HCT116 (cell line): ENCODE measurements at regions not wholly inside any gene's neighbourhood (a gene's known extent, or its start where the extent isn't known, plus 50 kb on each side); places are given as distances from the start of the nearest gene placed in this dataset.

Source experiments
- ATAC-seq: fragments of 200-7000 bp; cut with Tn5 transposase; 2 replicates; pipeline ENCODE4 v1.9.1; 2020; ENCODE audit warnings: mild to moderate bottlenecking, moderate library complexity
- BruUV-seq: library from RNA; stranded (reverse); fragments of 400-500 nt; replicated peaks from 2 replicates; lab custom pipeline; 2021; lab: Mats Ljungman, UMichigan
- CTCF ChIA-PET: fragments of 300-600 bp; sonication (Branson Sonifier 250); formaldehyde crosslinking; loops from one replicate; lab custom pipeline; 2021; ENCODE audit warnings: antibody characterized with exemption; lab: Charles Lee
- POLR2A ChIA-PET: fragments of 300-600, 350-600 bp; sonication (Branson Sonifier 250); formaldehyde crosslinking; loops from one replicate; lab custom pipeline; 2021; ENCODE audit warnings: antibody characterized with exemption; lab: Charles Lee
- RAD21 ChIA-PET, 2 experiments: fragments of 300-600 bp; sonication (Branson Sonifier 250); formaldehyde crosslinking; loops; one replicate each; lab custom pipeline; 2023; ENCODE audit warnings: low total read pairs in 2 of 2; ENCODE audit not compliant: uncharacterized antibody in 2 of 2, unreplicated experiment in 2 of 2, low non-redundant PET in 1 of 2; lab: Charles Lee
- DNase-seq: peaks from one replicate; pipeline ENCODE4 v3.0.0-alpha.2; 2010; ENCODE audit warnings: low read depth, low spot score
- H2AFZ ChIP-seq: fragments of 200-600 bp; shearing (Covaris generic), sonication (generic); 2 replicates; pipeline ENCODE4 v1.6.1; 2017; ENCODE audit warnings: low read depth, mixed run types, mixed read lengths, antibody characterized with exemption, low read length; ENCODE audit not compliant: poor library complexity, severe bottlenecking
- H3K27ac ChIP-seq: 2 replicates; pipeline ENCODE4 v1.5.1; 2012; ENCODE audit warnings: low read depth, low read length
- H3K27me3 ChIP-seq: fragments of 200-600 bp; sonication (generic); 2 replicates; pipeline ENCODE4 v1.6.1; 2016; ENCODE audit warnings: mixed run types, low read length, mixed read lengths; ENCODE audit not compliant: insufficient read depth
- H3K36me3 ChIP-seq, 2 experiments: fragments of 200-500 bp in 1 of 2; fragments of 200-600 bp in 1 of 2; sonication (Bioruptor generic) in 1 of 2; sonication (generic) in 1 of 2; 2 replicates each; pipeline versions ENCODE4 v1.5.1 to v1.6.1; 2014 to 2016; ENCODE audit warnings: low read length in 2 of 2, inconsistent platforms in 1 of 2, mixed read lengths in 1 of 2, mixed run types in 1 of 2; ENCODE audit not compliant: insufficient read depth in 2 of 2, control insufficient read depth in 1 of 2
- H3K4me1 ChIP-seq, 2 experiments: fragments of 200-600 bp in 1 of 2; sonication (generic) in 1 of 2; 2 replicates each; pipeline versions ENCODE4 v1.5.1 to v1.6.1; 2012 to 2017; ENCODE audit warnings: low read length in 2 of 2, inconsistent platforms in 1 of 2, mild to moderate bottlenecking in 1 of 2, mixed read lengths in 1 of 2, mixed run types in 1 of 2, moderate library complexity in 1 of 2; ENCODE audit not compliant: insufficient read depth in 2 of 2, control insufficient read depth in 1 of 2
- H3K4me2 ChIP-seq: fragments of 200-600 bp; sonication (generic); 2 replicates; pipeline ENCODE4 v1.6.1; 2017; ENCODE audit warnings: mixed run types, low read length, mixed read lengths
- H3K4me3 ChIP-seq, 2 experiments: fragments of 200-600 bp in 1 of 2; sonication (generic) in 1 of 2; replicated peaks in 1 of 2; 2 replicates each; pipeline ENCODE4 v1.5.1; 2011 to 2016; ENCODE audit warnings: low read length in 2 of 2, control low read depth in 1 of 2, low read depth in 1 of 2, mild to moderate bottlenecking in 1 of 2, mixed read lengths in 1 of 2, mixed run types in 1 of 2
- H3K79me2 ChIP-seq: fragments of 200-600 bp; sonication (generic); 2 replicates; pipeline ENCODE4 v1.6.1; 2017; ENCODE audit warnings: mild to moderate bottlenecking, mixed run types, low read length, moderate library complexity, mixed read lengths; ENCODE audit not compliant: insufficient read depth
- H3K9ac ChIP-seq: fragments of 200-600 bp; sonication (generic); 2 replicates; pipeline ENCODE4 v1.6.1; 2016; ENCODE audit warnings: low read length, mixed read lengths
- H3K9me2 ChIP-seq: fragments of 200-600 bp; sonication (generic), shearing (Covaris generic); 2 replicates; pipeline ENCODE4 v1.6.1; 2017; ENCODE audit warnings: mixed run types, mild to moderate bottlenecking, moderate library complexity; ENCODE audit not compliant: insufficient read depth
- H3K9me3 ChIP-seq, 2 experiments: fragments of 200-500 bp in 1 of 2; fragments of 200-600 bp in 1 of 2; sonication (Bioruptor generic) in 1 of 2; sonication (generic) in 1 of 2; 2 replicates each; pipeline ENCODE4 v1.6.1; 2014 to 2017; ENCODE audit warnings: low read length in 2 of 2, mixed read lengths in 2 of 2, inconsistent platforms in 1 of 2, low read depth in 1 of 2, mild to moderate bottlenecking in 1 of 2, mixed run types in 1 of 2, moderate library complexity in 1 of 2; ENCODE audit not compliant: control insufficient read depth in 1 of 2, insufficient read depth in 1 of 2
- H4K20me1 ChIP-seq: fragments of 200-600 bp; sonication (generic), shearing (Covaris generic); 2 replicates; pipeline ENCODE4 v1.6.1; 2017; ENCODE audit warnings: mixed run types, mild to moderate bottlenecking, moderate library complexity; ENCODE audit not compliant: insufficient read depth
- CBX3 ChIP-seq: IDR thresholded peaks from 2 replicates; pipeline ENCODE4 v1.6.1; 2012; ENCODE audit warnings: low read depth
- CEBPB ChIP-seq: IDR thresholded peaks from 2 replicates; pipeline ENCODE4 v1.6.1; 2012; ENCODE audit warnings: low read depth
- EGR1 ChIP-seq: IDR thresholded peaks from 2 replicates; pipeline ENCODE4 v1.6.1; 2012; ENCODE audit warnings: low read depth
- EZH2phosphoT487 ChIP-seq: fragments of 200-600 bp; IDR thresholded peaks from 2 replicates; pipeline ENCODE4 v1.6.1; 2018; ENCODE audit warnings: antibody characterized with exemption, borderline replicate concordance
- FOSL1 ChIP-seq: IDR thresholded peaks from 2 replicates; pipeline ENCODE4 v1.6.1; 2012; ENCODE audit warnings: low read depth
- JUND ChIP-seq: IDR thresholded peaks from 2 replicates; pipeline ENCODE4 v1.6.1; 2012
- POLR2A ChIP-seq: IDR thresholded peaks from 2 replicates; pipeline ENCODE4 v1.7.0; 2011; ENCODE audit warnings: borderline replicate concordance; ENCODE audit not compliant: insufficient read depth, insufficient read length; ENCODE audit errors: extremely low read depth
- RAD21 ChIP-seq: IDR thresholded peaks from 2 replicates; pipeline ENCODE4 v1.6.1; 2012; ENCODE audit warnings: low read depth, mild to moderate bottlenecking
- SIN3A ChIP-seq: IDR thresholded peaks from 2 replicates; pipeline ENCODE4 v1.6.1; 2012; ENCODE audit warnings: low read depth
- SRF ChIP-seq: IDR thresholded peaks from 2 replicates; pipeline ENCODE4 v1.6.1; 2012; ENCODE audit warnings: low read depth
- TCF7L2 ChIP-seq: IDR thresholded peaks from 2 replicates; pipeline ENCODE4 v1.7.0; 2011; ENCODE audit warnings: borderline replicate concordance, inconsistent platforms; ENCODE audit not compliant: insufficient read depth, insufficient read length; ENCODE audit errors: extremely low read depth
- YY1 ChIP-seq: IDR thresholded peaks from 2 replicates; pipeline ENCODE4 v1.6.1; 2011; ENCODE audit warnings: low read length, low read depth, moderate library complexity, mild to moderate bottlenecking; ENCODE audit not compliant: insufficient replicate concordance; ENCODE audit errors: extremely low read depth
- ZFX ChIP-seq: fragments of 450-650 bp; IDR thresholded peaks from 2 replicates; pipeline ENCODE4 v1.6.1; 2017
- intact Hi-C: fragments of 100-400 bp; cut with micrococcal nuclease; formaldehyde crosslinking; loops from 2 replicates; pipeline ENCODE4 v1.10.0; 2022
- TF ChIP-seq, protein P1 (sequence below): IDR thresholded peaks from 2 replicates; pipeline ENCODE4 v1.6.1; 2011; ENCODE audit warnings: mild to moderate bottlenecking, low read length, moderate library complexity; ENCODE audit not compliant: insufficient replicate concordance; ENCODE audit errors: extremely low read depth
- TF ChIP-seq, protein P2 (sequence below): IDR thresholded peaks from 2 replicates; pipeline ENCODE4 v1.6.1; 2012
- TF ChIP-seq, protein P3 (sequence below): IDR thresholded peaks from 2 replicates; pipeline ENCODE4 v1.6.1; 2012
- TF ChIP-seq, protein P4 (sequence below): IDR thresholded peaks from 2 replicates; pipeline ENCODE4 v1.6.1; 2012; ENCODE audit warnings: low read depth

DNA sequence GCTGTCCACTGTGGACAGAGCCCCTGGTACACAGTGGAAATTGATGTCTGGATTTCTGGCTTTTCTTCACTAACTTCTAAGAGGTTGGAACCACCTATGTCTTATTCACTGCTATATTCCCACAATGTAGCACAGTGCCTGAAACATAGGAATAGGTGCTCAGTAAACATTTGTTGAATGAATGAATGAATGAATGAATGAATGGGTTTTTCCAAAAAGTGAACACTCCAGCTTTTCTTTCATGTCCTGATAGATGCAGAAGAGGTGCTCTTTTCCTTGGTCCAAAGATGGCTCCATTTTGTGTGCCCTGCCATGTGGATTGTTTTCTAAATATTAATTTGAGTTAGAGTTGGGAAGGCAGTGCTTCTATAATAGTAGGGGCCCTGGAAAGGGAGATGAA is 124.1 kb downstream of the SP3 start:
- no peak overlapping the region for H2AFZ ChIP-seq
- RAD21 ChIA-PET: no interaction called here
- no peaks in the 10 kb centered on the region for H3K79me2 ChIP-seq
- no peak for DNase-seq
- H3K27me3 ChIP-seq: no peaks in the 10 kb centered on the region
- H3K4me2 ChIP-seq: no peak overlapping the region
- no peaks in the 10 kb centered on the region for H3K4me1 ChIP-seq
- CTCF ChIA-PET: no interaction called here
- POLR2A ChIA-PET: no interaction called here
- no peak overlapping the region for H3K9ac ChIP-seq
- H3K9me2 ChIP-seq: no peaks in the 10 kb centered on the region
- no peak overlapping the region for H3K4me3 ChIP-seq
- TF ChIP-seq TCF7L2 (no peak), YY1 (no peak), EZH2phosphoT487 (no peak), RAD21 (no peak), CBX3 (no peak), SIN3A (no peak), EGR1 (no peak), POLR2A (no peak), SRF (no peak), JUND (no peak), ZFX (no peak), FOSL1 (no peak), CEBPB (no peak)
- TF ChIP-seq, protein P1, sequence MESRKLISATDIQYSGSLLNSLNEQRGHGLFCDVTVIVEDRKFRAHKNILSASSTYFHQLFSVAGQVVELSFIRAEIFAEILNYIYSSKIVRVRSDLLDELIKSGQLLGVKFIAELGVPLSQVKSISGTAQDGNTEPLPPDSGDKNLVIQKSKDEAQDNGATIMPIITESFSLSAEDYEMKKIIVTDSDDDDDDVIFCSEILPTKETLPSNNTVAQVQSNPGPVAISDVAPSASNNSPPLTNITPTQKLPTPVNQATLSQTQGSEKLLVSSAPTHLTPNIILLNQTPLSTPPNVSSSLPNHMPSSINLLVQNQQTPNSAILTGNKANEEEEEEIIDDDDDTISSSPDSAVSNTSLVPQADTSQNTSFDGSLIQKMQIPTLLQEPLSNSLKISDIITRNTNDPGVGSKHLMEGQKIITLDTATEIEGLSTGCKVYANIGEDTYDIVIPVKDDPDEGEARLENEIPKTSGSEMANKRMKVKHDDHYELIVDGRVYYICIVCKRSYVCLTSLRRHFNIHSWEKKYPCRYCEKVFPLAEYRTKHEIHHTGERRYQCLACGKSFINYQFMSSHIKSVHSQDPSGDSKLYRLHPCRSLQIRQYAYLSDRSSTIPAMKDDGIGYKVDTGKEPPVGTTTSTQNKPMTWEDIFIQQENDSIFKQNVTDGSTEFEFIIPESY: no peak
- TF ChIP-seq, protein P2, sequence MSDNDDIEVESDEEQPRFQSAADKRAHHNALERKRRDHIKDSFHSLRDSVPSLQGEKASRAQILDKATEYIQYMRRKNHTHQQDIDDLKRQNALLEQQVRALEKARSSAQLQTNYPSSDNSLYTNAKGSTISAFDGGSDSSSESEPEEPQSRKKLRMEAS: no peak
- TF ChIP-seq, protein P3, sequence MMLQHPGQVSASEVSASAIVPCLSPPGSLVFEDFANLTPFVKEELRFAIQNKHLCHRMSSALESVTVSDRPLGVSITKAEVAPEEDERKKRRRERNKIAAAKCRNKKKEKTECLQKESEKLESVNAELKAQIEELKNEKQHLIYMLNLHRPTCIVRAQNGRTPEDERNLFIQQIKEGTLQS: no peak
- TF ChIP-seq, protein P4, sequence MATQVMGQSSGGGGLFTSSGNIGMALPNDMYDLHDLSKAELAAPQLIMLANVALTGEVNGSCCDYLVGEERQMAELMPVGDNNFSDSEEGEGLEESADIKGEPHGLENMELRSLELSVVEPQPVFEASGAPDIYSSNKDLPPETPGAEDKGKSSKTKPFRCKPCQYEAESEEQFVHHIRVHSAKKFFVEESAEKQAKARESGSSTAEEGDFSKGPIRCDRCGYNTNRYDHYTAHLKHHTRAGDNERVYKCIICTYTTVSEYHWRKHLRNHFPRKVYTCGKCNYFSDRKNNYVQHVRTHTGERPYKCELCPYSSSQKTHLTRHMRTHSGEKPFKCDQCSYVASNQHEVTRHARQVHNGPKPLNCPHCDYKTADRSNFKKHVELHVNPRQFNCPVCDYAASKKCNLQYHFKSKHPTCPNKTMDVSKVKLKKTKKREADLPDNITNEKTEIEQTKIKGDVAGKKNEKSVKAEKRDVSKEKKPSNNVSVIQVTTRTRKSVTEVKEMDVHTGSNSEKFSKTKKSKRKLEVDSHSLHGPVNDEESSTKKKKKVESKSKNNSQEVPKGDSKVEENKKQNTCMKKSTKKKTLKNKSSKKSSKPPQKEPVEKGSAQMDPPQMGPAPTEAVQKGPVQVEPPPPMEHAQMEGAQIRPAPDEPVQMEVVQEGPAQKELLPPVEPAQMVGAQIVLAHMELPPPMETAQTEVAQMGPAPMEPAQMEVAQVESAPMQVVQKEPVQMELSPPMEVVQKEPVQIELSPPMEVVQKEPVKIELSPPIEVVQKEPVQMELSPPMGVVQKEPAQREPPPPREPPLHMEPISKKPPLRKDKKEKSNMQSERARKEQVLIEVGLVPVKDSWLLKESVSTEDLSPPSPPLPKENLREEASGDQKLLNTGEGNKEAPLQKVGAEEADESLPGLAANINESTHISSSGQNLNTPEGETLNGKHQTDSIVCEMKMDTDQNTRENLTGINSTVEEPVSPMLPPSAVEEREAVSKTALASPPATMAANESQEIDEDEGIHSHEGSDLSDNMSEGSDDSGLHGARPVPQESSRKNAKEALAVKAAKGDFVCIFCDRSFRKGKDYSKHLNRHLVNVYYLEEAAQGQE: no peak
- no peak for ATAC-seq
- no peaks in the 10 kb centered on the region for H3K9me3 ChIP-seq
- BruUV-seq: no TSS peak
- H3K36me3 ChIP-seq: no peaks in the 10 kb centered on the region
- intact Hi-C loops: no loop called here
- no peak overlapping the region for H3K27ac ChIP-seq
- H4K20me1 ChIP-seq: no peaks in the 10 kb centered on the region
